ENCODE measurements at regions not wholly inside any gene's neighbourhood (a gene's known extent, or its start where the extent isn't known, plus 50 kb on each side); places are given as distances from the start of the nearest gene placed in this dataset.
A peak's percentile ranks its signal among the peaks of the same experiment; 100 is the strongest.

DNA sequence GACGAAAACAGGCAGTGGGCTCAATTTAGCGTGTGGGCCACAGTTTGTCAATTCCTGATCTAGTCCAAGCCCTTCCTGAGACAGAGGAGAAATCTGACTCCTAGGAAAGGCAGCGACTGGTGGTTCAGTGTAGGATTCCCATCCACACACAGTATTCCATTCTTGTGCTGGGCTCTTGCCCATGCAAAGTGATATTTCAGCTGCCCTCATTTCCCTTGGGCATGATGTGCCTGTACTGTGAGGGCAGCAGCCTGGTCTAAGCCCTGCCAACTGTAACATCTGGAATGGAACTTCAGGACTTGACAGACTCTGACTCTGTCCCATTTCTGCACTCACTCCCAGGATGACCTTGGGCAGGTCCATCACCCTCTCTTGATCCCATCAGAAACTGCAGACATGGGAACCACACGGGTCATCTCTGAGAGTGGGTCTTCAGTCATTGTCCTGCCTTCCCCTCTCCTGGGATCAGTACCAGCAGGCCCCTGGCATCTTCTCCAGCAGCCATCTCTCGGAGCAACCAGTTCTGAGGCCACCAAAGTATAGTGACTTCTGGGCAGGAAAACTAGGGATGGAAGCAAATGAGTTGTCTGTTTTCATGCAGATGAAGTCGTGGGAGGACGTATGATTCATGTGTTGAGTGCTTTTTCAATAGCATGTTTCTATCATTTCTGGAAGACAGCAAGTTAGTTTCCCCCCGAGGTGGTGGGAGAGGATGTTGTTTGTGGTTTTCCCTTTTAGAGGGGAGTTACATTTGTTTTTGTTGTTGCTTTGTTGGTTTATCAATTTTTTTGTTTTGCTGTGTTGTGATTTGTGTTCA is 54.2 kb upstream of the BCL2L14 start:
- DNase-seq (ENCODE audit: low read depth): peak; percentile 86

GRCh38 chr12:12017135-12017581 is 53.6 kb upstream of the BCL2L14 start:
- no peak for DNase-seq (ENCODE audit: low read depth)

GRCh38 chr12:12017798-12018197 is 52.9 kb upstream of the BCL2L14 start:
- no peak for DNase-seq (ENCODE audit: low read depth)

- peak; percentile 19 for DNase-seq (ENCODE audit: low read depth)
Observed at GRCh38 chr12:12018454-12018853, 52.3 kb upstream of the BCL2L14 start.

DNA sequence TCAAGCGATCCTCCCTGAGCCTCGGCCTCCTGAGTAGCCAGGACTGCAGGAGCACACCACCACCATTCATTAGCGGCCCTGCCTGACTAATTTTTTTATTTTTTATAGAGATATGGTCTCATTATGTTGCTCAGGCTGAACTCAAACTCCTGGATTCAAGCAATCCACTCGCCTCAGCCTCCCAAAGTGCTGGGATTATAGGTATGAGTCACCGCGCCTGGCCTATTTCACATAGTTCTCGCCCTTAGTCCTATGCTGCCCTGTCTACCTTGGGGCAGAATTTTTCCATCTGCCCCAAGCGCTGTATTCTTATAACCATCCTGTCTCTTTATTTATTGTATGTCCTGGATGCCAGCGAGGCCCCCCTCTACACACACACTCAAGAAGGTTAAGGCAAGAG is 50.9 kb upstream of the BCL2L14 start:
- no peak for DNase-seq (ENCODE audit: low read depth)

DNA sequence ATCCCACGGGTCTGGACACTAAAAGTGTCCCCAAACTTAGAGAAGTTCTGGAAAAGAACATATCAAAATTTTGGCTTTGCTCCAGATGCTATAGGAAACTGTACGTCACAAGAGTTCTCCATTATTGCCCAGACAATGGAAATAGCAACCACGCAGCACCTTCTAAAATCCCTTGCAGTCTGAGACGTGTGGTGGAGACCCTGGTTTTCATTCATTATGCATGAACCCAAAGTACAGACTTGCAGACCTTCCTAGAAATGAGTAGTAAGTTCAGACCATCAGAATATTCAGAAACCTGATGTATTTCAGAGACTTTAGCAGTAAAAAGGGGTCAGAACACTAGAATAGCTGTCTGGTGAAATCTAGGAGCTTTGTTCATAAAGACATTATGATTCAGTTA is 50.0 kb upstream of the BCL2L14 start:
- no peak for DNase-seq (ENCODE audit: low read depth)
